Activated CD4-positive, alpha-beta T cell treated with anti-CD3 and anti-CD28 coated beads for 48 hours (primary cell): ENCODE measurements at regions not wholly inside any gene's neighbourhood (a gene's known extent, or its start where the extent isn't known, plus 50 kb on each side); places are given as distances from the start of the nearest gene placed in this dataset.

Source experiments
- DNase-seq: peaks from one replicate; pipeline ENCODE4 v3.0.0-alpha.2; 2020

GRCh38 chr12:38141239-38141638, 175.3 kb upstream of the ALG10B start:
- no peak for DNase-seq

- no peak for DNase-seq
Observed at GRCh38 chr12:38141861-38142260, 174.7 kb upstream of the ALG10B start.

- DNase-seq = no peak
Observed at GRCh38 chr12:38142974-38143373, 173.6 kb upstream of the ALG10B start.

GRCh38 chr12:38144049-38144448, 172.5 kb upstream of the ALG10B start:
- no peak for DNase-seq

GRCh38 chr12:38144601-38145436, 171.8 kb upstream of the ALG10B start:
- no peak for DNase-seq

GRCh38 chr12:38149395-38150073, 167.0 kb upstream of the ALG10B start:
- DNase-seq = no peak

- DNase-seq = no peak
Observed at GRCh38 chr12:38151991-38152700, 164.4 kb upstream of the ALG10B start.

GRCh38 chr12:38152816-38153736, 163.5 kb upstream of the ALG10B start:
- DNase-seq = no peak

GRCh38 chr12:38153737-38154061, 162.9 kb upstream of the ALG10B start:
- DNase-seq = no peak

GRCh38 chr12:38154096-38155019, 162.2 kb upstream of the ALG10B start:
- DNase-seq = no peak

GRCh38 chr12:38155020-38155395, 161.6 kb upstream of the ALG10B start:
- DNase-seq = no peak

GRCh38 chr12:38155526-38156496, 160.8 kb upstream of the ALG10B start:
- no peak for DNase-seq

GRCh38 chr12:38156497-38157245, 159.9 kb upstream of the ALG10B start:
- DNase-seq = no peak

- DNase-seq = no peak
Observed at GRCh38 chr12:38157274-38157932, 159.2 kb upstream of the ALG10B start.

GRCh38 chr12:38157933-38158401, 158.6 kb upstream of the ALG10B start:
- DNase-seq = no peak

- no peak for DNase-seq
Observed at GRCh38 chr12:38158428-38159091, 158.0 kb upstream of the ALG10B start.

GRCh38 chr12:38159092-38159551, 157.5 kb upstream of the ALG10B start:
- no peak for DNase-seq
